ENCODE measurements at regions not wholly inside any gene's neighbourhood (a gene's known extent, or its start where the extent isn't known, plus 50 kb on each side); places are given as distances from the start of the nearest gene placed in this dataset.
"Not testable (repeated sequence)": the region's sequence is repeated elsewhere in the genome, so short reads cannot be mapped to it uniquely, and the experiment has no call there.

DNA sequence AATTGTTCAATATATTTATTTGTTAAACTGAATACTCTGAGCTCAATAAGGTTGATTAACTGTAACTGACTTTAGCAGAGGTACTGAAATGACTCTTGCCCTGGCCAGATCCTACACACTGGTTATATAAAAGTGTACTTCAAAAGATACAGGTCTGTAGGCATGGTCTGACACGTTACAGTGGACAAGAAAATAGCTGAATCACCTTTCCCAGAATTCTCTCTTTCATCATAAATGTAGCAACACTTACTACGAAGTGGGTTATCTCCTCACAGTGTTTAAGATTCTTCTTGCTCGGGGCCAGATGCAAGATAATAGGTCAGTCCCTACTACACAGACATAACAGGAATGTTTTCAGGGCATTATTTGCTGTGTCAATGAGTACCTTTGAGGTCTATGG lies 107.0 kb upstream of the ZC3H15 start:
- no peak overlapping the region for H3K27ac ChIP-seq
- no peak for DNase-seq
- H3K9me3 ChIP-seq (ENCODE audit: severe bottlenecking), result no peaks in the 10 kb centered on the region
- no peaks in the 10 kb centered on the region for H3K27me3 ChIP-seq (ENCODE audit: insufficient read depth, low read depth, severe bottlenecking)
- no peaks in the 10 kb centered on the region for H3K36me3 ChIP-seq
- no peak overlapping the region for H3K4me3 ChIP-seq (ENCODE audit: low read depth, low read length)
- TF ChIP-seq CTCF (IDR thresholded peaks at IDR 0.05; ENCODE audit: low read depth, low read length), result no peak

DNA sequence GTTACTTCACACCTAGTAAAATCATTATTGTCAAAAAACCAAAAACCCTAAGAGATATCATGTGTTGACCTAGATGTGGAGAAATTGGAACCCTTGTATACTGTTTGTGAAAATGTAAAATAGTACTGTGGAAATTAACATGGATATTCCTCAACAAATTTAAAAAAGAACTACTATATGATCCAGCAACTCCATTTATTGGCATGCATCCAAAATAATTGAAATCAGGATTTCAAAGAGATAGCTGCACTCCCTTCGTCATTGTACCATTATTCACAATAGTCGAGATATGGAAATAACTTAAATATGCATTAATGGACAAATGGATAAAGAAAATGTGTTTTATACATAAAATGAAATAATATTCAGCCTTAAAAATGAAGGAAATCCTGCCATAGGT lies 105.3 kb upstream of the ZC3H15 start:
- Histone ChIP-seq H3K4me3 (ENCODE audit: low read depth, low read length) (no peak overlapping the region), H3K36me3 (no peaks in the 10 kb centered on the region), H3K9me3 (ENCODE audit: severe bottlenecking) (no peaks in the 10 kb centered on the region), H3K27ac (no peak overlapping the region), H3K27me3 (ENCODE audit: insufficient read depth, low read depth, severe bottlenecking) (no peaks in the 10 kb centered on the region)
- no peak for TF ChIP-seq CTCF (IDR thresholded peaks at IDR 0.05; ENCODE audit: low read depth, low read length)
- no peak for DNase-seq

DNA sequence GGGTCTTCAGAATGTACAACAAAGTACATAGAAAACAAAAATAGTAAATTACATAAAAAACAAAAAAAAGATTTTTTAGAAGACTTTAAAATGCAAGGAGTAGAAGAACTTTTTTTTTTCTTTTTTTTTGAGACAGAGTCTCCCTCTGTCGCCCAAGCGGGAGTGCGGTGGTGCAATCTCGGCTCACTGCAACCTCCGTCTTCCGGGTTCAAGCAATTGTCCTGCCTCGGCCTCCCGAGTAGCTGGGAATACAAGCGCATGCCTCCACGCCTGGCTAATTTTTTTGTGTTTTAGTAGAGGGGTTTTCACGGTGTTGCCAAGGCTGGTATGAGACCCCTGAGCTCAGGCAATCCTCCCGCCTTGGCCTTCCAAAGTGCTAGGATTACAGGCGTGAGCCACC lies 104.5 kb upstream of the ZC3H15 start:
- no peak for TF ChIP-seq CTCF (IDR thresholded peaks at IDR 0.05; ENCODE audit: low read depth, low read length)
- Histone ChIP-seq H3K27ac (no peak overlapping the region), H3K9me3 (ENCODE audit: severe bottlenecking) (no peaks in the 10 kb centered on the region), H3K36me3 (no peaks in the 10 kb centered on the region), H3K27me3 (ENCODE audit: insufficient read depth, low read depth, severe bottlenecking) (no peaks in the 10 kb centered on the region), H3K4me3 (ENCODE audit: low read depth, low read length) (no peak overlapping the region)
- no peak for DNase-seq

- Histone ChIP-seq H3K27ac (no peak overlapping the region), H3K36me3 (no peaks in the 10 kb centered on the region), H3K9me3 (ENCODE audit: severe bottlenecking) (no peaks in the 10 kb centered on the region), H3K27me3 (ENCODE audit: insufficient read depth, low read depth, severe bottlenecking) (no peaks in the 10 kb centered on the region), H3K4me3 (ENCODE audit: low read depth, low read length) (no peak overlapping the region)
- DNase-seq, result no peak
- no peak for TF ChIP-seq CTCF (IDR thresholded peaks at IDR 0.05; ENCODE audit: low read depth, low read length)
Observed at GRCh38 chr2:186382932-186383331, 103.1 kb upstream of the ZC3H15 start.

DNA sequence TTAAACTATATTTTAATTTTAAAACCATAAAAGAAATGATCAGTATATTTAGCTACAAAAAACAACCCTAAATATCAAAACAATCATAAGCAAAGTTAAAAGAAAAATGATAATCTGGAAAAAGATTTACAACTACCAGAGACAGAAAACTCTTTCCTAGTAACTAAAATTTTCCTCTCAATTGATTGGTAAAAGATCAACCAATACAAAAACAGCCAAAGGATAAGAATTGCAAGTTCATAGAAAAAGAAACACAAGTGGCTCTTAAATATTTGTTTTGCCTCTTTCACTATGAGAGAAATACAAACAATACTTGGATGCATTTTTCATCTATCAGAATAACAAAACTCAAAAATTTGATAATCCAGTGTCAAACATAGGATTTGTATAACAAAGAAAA lies 101.8 kb upstream of the ZC3H15 start:
- Histone ChIP-seq H3K36me3 (no peaks in the 10 kb centered on the region), H3K4me3 (ENCODE audit: low read depth, low read length) (no peak overlapping the region), H3K9me3 (ENCODE audit: severe bottlenecking) (no peaks in the 10 kb centered on the region), H3K27me3 (ENCODE audit: insufficient read depth, low read depth, severe bottlenecking) (no peaks in the 10 kb centered on the region), H3K27ac (no peak overlapping the region)
- TF ChIP-seq CTCF (IDR thresholded peaks at IDR 0.05; ENCODE audit: low read depth, low read length), result no peak
- no peak for DNase-seq

GRCh38 chr2:186385638-186386201 lies 100.3 kb upstream of the ZC3H15 start:
- H3K36me3 ChIP-seq; H3K4me3 ChIP-seq (ENCODE audit: low read depth, low read length); H3K27me3 ChIP-seq (ENCODE audit: insufficient read depth, low read depth, severe bottlenecking); DNase-seq; H3K27ac ChIP-seq; H3K9me3 ChIP-seq (ENCODE audit: severe bottlenecking): not testable (repeated sequence)
